Prostate gland (tissue), 2 donors: ENCODE measurements at regions not wholly inside any gene's neighbourhood (a gene's known extent, or its start where the extent isn't known, plus 50 kb on each side); places are given as distances from the start of the nearest gene placed in this dataset.

ENCODE experiments used
- DNase-seq: peaks from one replicate; pipeline ENCODE4 v3.0.0-alpha.2; 2019; ENCODE audit warnings: low spot score
- H3K27ac ChIP-seq, 2 donors: fragments of 200-600 bp; sonication (generic); 2 replicates each; pipeline ENCODE4 v1.5.1; 2017 to 2019
- H3K27me3 ChIP-seq: fragments of 200-600 bp; sonication (generic); replicated peaks from 2 replicates; pipeline ENCODE4 v1.5.1; 2019; ENCODE audit not compliant: insufficient read depth
- H3K36me3 ChIP-seq, 2 donors: fragments of 200-600 bp; sonication (generic); 1 replicate in 1 of 2; 2 replicates in 1 of 2; pipeline versions ENCODE4 v1.5.1 to v1.8.1; 2017 to 2019
- H3K4me1 ChIP-seq: fragments of 200-600 bp; sonication (generic); replicated peaks from 2 replicates; pipeline ENCODE4 v1.5.1; 2019
- H3K4me3 ChIP-seq, 2 donors: fragments of 200-600 bp; sonication (generic); 2 replicates each; pipeline ENCODE4 v1.5.1; 2017 to 2019
- H3K9me3 ChIP-seq: fragments of 200-600 bp; sonication (generic); 2 replicates; pipeline ENCODE4 v1.5.1; 2017
- POLR2A ChIP-seq: fragments of 450-650 bp; IDR thresholded peaks from one replicate; pipeline ENCODE4 v1.6.1; 2016; ENCODE audit warnings: antibody characterized with exemption, mild to moderate bottlenecking
- POLR2AphosphoS5 ChIP-seq: sonication (generic); formaldehyde crosslinking; IDR thresholded peaks from one replicate; pipeline ENCODE4 v1.6.1; 2017; ENCODE audit warnings: antibody characterized with exemption
- WGBS: methylation state at CpG from one replicate; pipeline ENCODE4 v1.1.5; 2018; 5-methylcytosine and 5-hydroxymethylcytosine counted together
- intact Hi-C: fragments of 100-400 bp; cut with DNase I; formaldehyde crosslinking; loops from one replicate; pipeline ENCODE4 v1.14.2; 2022
- TF ChIP-seq, protein P1 (sequence below), 4 experiments: fragments of 200-600 bp in 2 of 4; fragments of 450-650 bp in 2 of 4; sonication (generic) in 2 of 4; IDR thresholded peaks; 1 replicate in 3 of 4; 2 replicates in 1 of 4; pipeline ENCODE4 v1.5.1; 2016 to 2019; ENCODE audit warnings: antibody characterized with exemption in 4 of 4, mild to moderate bottlenecking in 2 of 4, moderate library complexity in 2 of 4

DNA sequence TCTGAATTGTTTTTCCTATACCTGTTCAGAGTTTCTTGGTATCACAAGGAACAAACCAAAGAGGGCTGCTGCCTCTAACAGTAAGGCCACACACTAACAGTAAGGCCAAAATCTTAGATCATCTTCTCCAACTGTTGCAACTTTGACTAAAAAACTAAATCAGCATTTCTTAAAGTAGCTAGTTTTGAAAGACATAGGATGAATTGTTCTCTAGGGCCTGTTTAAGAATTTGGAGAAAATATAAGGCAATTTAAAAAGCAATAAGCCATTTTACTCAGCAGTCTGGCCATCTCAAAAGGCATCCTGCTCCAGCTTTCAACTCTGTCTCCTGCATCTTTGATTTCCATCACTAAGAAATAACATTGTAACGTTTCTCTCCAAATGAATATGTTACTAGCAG, 105.0 kb upstream of the MON1B start:
- Histone ChIP-seq H3K27me3 (no peaks in the 10 kb centered on the region), H3K4me3 (no peak overlapping the region), H3K27ac (no peak overlapping the region), H3K4me1 (no peaks in the 10 kb centered on the region), H3K9me3 (no peaks in the 10 kb centered on the region), H3K36me3 (no peaks in the 10 kb centered on the region)
- intact Hi-C loops = no loop called here
- WGBS = 60% methylated on average over 1 of the region's 1 CpG
- TF ChIP-seq POLR2AphosphoS5 (no peak), POLR2A (no peak)
- TF ChIP-seq, protein P1, sequence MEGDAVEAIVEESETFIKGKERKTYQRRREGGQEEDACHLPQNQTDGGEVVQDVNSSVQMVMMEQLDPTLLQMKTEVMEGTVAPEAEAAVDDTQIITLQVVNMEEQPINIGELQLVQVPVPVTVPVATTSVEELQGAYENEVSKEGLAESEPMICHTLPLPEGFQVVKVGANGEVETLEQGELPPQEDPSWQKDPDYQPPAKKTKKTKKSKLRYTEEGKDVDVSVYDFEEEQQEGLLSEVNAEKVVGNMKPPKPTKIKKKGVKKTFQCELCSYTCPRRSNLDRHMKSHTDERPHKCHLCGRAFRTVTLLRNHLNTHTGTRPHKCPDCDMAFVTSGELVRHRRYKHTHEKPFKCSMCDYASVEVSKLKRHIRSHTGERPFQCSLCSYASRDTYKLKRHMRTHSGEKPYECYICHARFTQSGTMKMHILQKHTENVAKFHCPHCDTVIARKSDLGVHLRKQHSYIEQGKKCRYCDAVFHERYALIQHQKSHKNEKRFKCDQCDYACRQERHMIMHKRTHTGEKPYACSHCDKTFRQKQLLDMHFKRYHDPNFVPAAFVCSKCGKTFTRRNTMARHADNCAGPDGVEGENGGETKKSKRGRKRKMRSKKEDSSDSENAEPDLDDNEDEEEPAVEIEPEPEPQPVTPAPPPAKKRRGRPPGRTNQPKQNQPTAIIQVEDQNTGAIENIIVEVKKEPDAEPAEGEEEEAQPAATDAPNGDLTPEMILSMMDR (IDR thresholded peaks at IDR 0.05) = no peak
- DNase-seq = no peak

DNA sequence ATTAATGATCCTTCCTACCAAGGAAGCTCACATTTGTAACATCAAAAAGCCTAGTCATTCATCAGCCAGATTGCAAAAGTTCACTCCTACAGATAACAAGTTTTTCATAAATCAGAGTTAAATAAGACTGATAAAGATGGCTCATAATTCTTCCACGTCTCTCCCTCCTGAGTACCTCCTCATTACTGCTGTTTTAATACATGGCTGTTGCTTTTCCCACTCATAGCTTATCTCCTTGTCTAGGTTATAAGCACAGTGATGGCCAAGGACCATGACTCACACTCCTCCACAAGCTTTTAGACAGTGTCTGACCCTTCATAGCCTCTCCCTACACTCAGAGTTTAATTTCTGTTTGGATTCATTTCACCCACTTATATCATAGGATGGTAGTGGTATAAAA, 100.9 kb upstream of the MON1B start:
- intact Hi-C loops = no loop called here
- no peak for DNase-seq
- Histone ChIP-seq H3K9me3 (no peaks in the 10 kb centered on the region), H3K27me3 (no peaks in the 10 kb centered on the region), H3K4me3 (no peak overlapping the region), H3K27ac (no peak overlapping the region), H3K4me1 (no peaks in the 10 kb centered on the region), H3K36me3 (no peaks in the 10 kb centered on the region)
- 42% methylated on average over 1 of the region's 1 CpG for WGBS
- TF ChIP-seq POLR2AphosphoS5 (no peak), POLR2A (no peak)
- TF ChIP-seq, protein P1 (IDR thresholded peaks at IDR 0.05) = no peak

DNA sequence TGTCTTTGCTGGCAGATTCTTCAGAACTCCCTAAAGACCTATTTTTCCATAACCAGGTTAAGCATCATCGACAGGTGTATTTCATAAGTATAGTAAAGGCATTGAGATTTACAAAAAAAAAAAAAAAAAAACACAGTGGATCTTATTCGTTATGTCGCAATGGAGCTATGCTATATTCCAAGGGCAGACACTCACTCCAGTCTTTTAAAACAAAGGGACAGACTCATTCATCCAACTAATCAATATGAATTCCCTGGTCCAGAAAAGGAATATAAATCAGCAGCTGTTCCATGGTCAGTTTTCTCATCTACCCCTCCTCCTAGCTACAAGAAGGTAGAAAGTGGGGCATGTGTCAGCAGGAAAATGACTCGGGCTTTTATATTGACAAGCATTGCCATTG, 97.7 kb upstream of the MON1B start:
- TF ChIP-seq POLR2A = no peak
- TF ChIP-seq, protein P1 (IDR thresholded peaks at IDR 0.05) = no peak
- TF ChIP-seq POLR2AphosphoS5 = no peak

DNA sequence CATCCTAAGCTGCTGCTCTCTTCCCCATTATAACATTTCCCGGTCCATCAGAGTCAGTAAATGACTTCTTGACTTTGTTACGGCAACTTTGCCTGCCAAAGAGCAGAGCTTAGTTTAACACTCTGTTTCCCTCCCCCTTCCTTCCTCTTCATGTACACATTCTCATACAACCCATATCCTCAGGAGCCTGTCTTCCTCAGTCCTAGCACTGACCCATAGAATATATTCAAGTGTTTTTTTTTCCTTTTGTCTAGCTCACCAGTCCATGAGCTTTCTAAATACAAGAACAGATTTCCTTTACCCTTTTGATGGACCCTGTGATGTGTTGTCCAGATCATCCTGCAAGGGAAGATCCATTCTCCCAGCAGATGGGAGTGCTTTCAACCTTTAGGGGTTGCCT, 97.0 kb upstream of the MON1B start:
- Histone ChIP-seq H3K9me3 (no peaks in the 10 kb centered on the region), H3K27me3 (no peaks in the 10 kb centered on the region)

More for the DNA sequence above, 97.7 kb upstream of the MON1B start:
- Histone ChIP-seq H3K9me3 (no peaks in the 10 kb centered on the region), H3K4me3 (no peak overlapping the region), H3K4me1 (no peaks in the 10 kb centered on the region), H3K27ac (no peak overlapping the region), H3K27me3 (no peaks in the 10 kb centered on the region), H3K36me3 (no peaks in the 10 kb centered on the region)
- no peak for DNase-seq
- WGBS = 86% methylated on average over 4 of the region's 4 CpGs
- intact Hi-C loops = no loop called here

DNA sequence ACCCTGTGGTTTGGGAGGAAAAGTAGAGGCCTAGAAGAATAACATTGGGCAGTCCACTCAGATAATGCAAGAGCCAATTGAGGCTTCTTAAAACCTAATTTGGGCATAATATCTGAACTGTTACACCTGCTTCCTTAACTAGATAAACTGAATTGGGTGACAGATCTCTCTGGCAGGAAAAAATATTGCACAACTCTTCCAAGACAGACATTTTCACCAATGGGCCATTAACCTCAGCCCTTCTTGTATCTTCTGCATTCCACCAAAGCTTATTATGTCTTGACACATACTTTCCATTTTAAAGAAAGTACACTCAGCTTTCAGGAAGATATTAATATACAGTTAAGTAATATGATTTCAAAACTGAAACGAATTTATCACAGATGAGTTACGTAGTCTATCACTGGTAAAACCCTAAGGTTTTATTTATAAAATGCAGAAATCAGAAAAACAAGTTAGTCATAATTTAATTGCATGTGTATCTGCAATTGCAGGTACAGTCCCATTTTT, 79.9 kb upstream of the MON1B start:
- H3K4me3 ChIP-seq = no peak overlapping the region
- no peaks in the 10 kb centered on the region for H3K36me3 ChIP-seq
- no peaks in the 10 kb centered on the region for H3K27me3 ChIP-seq
- DNase-seq = no peak
- WGBS = 72% methylated on average over 2 of the region's 2 CpGs
- intact Hi-C loops = no loop called here
- H3K27ac ChIP-seq = no peak overlapping the region
- H3K4me1 ChIP-seq = no peaks in the 10 kb centered on the region
- no peaks in the 10 kb centered on the region for H3K9me3 ChIP-seq
- TF ChIP-seq, protein P1 (IDR thresholded peaks at IDR 0.05) = no peak
- no peak for TF ChIP-seq POLR2A
- no peak for TF ChIP-seq POLR2AphosphoS5

More for the DNA sequence above, 97.0 kb upstream of the MON1B start:
- no peak overlapping the region for H3K27ac ChIP-seq
- intact Hi-C loops = no loop called here
- DNase-seq = no peak
- 89% methylated on average over 2 of the region's 2 CpGs for WGBS
- no peak for TF ChIP-seq POLR2A
- no peak for TF ChIP-seq POLR2AphosphoS5
- TF ChIP-seq, protein P1 (IDR thresholded peaks at IDR 0.05) = no peak
- H3K36me3 ChIP-seq = no peaks in the 10 kb centered on the region
- H3K4me3 ChIP-seq = no peak overlapping the region
- no peaks in the 10 kb centered on the region for H3K4me1 ChIP-seq
